ENCODE measurements at regions not wholly inside any gene's neighbourhood (a gene's known extent, or its start where the extent isn't known, plus 50 kb on each side); places are given as distances from the start of the nearest gene placed in this dataset.

GRCh38 chr9:101915482-101915881, 177.0 kb upstream of the GRIN3A start:
- no peak for TF ChIP-seq CTCF (IDR thresholded peaks at IDR 0.05; ENCODE audit: low read depth, low read length)
- DNase-seq (ENCODE audit: extremely low read depth, low read depth): no peak

- DNase-seq (ENCODE audit: extremely low read depth, low read depth): no peak
- TF ChIP-seq CTCF (IDR thresholded peaks at IDR 0.05; ENCODE audit: low read depth, low read length): no peak
Measured at GRCh38 chr9:101912698-101913097, 174.3 kb upstream of the GRIN3A start.

GRCh38 chr9:101907466-101907865, 169.0 kb upstream of the GRIN3A start:
- no peak for DNase-seq (ENCODE audit: extremely low read depth, low read depth)

GRCh38 chr9:101904845-101905244, 166.4 kb upstream of the GRIN3A start:
- no peak for TF ChIP-seq CTCF (IDR thresholded peaks at IDR 0.05; ENCODE audit: low read depth, low read length)
- DNase-seq (ENCODE audit: extremely low read depth, low read depth): no peak

More at GRCh38 chr9:101907466-101907865, 169.0 kb upstream of the GRIN3A start:
- TF ChIP-seq CTCF (IDR thresholded peaks at IDR 0.05; ENCODE audit: low read depth, low read length): no peak

GRCh38 chr9:101902051-101902450, 163.6 kb upstream of the GRIN3A start:
- no peak for TF ChIP-seq CTCF (IDR thresholded peaks at IDR 0.05; ENCODE audit: low read depth, low read length)
- no peak for DNase-seq (ENCODE audit: extremely low read depth, low read depth)

GRCh38 chr9:101897196-101897595, 158.7 kb upstream of the GRIN3A start:
- no peak for DNase-seq (ENCODE audit: extremely low read depth, low read depth)
- TF ChIP-seq CTCF (IDR thresholded peaks at IDR 0.05; ENCODE audit: low read depth, low read length): no peak

- no peak for TF ChIP-seq CTCF (IDR thresholded peaks at IDR 0.05; ENCODE audit: low read depth, low read length)
- no peak for DNase-seq (ENCODE audit: extremely low read depth, low read depth)
Measured at GRCh38 chr9:101893661-101894646, 155.5 kb upstream of the GRIN3A start.
